Adrenal gland (tissue), 9 donors: ENCODE measurements at regions not wholly inside any gene's neighbourhood (a gene's known extent, or its start where the extent isn't known, plus 50 kb on each side); places are given as distances from the start of the nearest gene placed in this dataset.

Experiments used
- DNase-seq, 7 donors: peaks; one replicate each; pipeline ENCODE4 v3.0.0-alpha.2; 2019 to 2020
- H3K27ac ChIP-seq, 5 donors: fragments of 200-600 bp; sonication (generic) in 4 of 5; 1 replicate in 3 of 5; 2 replicates in 2 of 5; pipeline versions ENCODE4 v1.5.1 to v1.8.0; 2016 to 2020; ENCODE audit warnings: mild to moderate bottlenecking in 1 of 5
- H3K27me3 ChIP-seq: fragments of 200-600 bp; 2 replicates; pipeline ENCODE4 v1.8.0; 2021
- H3K36me3 ChIP-seq, 2 donors: fragments of 200-600 bp; replicated peaks in 1 of 2; 1 replicate in 1 of 2; 2 replicates in 1 of 2; pipeline versions ENCODE4 v1.5.1 to v1.8.0; 2018 to 2022
- H3K4me1 ChIP-seq, 2 donors: fragments of 200-600 bp; replicated peaks in 1 of 2; 1 replicate in 1 of 2; 2 replicates in 1 of 2; pipeline versions ENCODE4 v1.5.1 to v1.8.0; 2018 to 2021
- H3K4me3 ChIP-seq, 4 donors: fragments of 200-600 bp; sonication (generic) in 3 of 4; one replicate each; pipeline ENCODE4 v1.5.1; 2016 to 2018
- H3K9me3 ChIP-seq, 3 donors: fragments of 200-600 bp; sonication (generic) in 1 of 3; replicated peaks in 1 of 3; 1 replicate in 2 of 3; 2 replicates in 1 of 3; pipeline versions ENCODE4 v1.5.1 to v1.8.0; 2016 to 2021
- CTCF ChIP-seq, 6 experiments: fragments of 450-650 bp in 4 of 6; fragments of 200-600 bp in 2 of 6; sonication (generic) in 1 of 6; IDR thresholded peaks; 1 replicate in 5 of 6; 2 replicates in 1 of 6; pipeline versions ENCODE4 v1.5.1 to v1.8.0; 2016 to 2021; ENCODE audit warnings: antibody characterized with exemption in 6 of 6, mild to moderate bottlenecking in 2 of 6, moderate library complexity in 1 of 6
- POLR2A ChIP-seq, 2 donors: fragments of 450-650 bp; IDR thresholded peaks; one replicate each; pipeline ENCODE4 v1.6.1; 2017; ENCODE audit warnings: antibody characterized with exemption in 2 of 2, mild to moderate bottlenecking in 2 of 2, moderate library complexity in 1 of 2
- WGBS, 4 donors: extraction: QIAGEN DNeasy Blood & Tissue Kit in 2 of 4; methylation state at CpG; one replicate each; pipeline versions ENCODE4 v1.1.5 to v1.1.7; 2013 to 2017; 5-methylcytosine and 5-hydroxymethylcytosine counted together
- intact Hi-C, 2 donors: fragments of 100-400 bp; cut with DNase I; formaldehyde crosslinking; loops; one replicate each; pipeline versions ENCODE4 v1.14.1 to v1.15.0; 2022 to 2023
- donor health status: healthy with polysubstance abuse.
- donor health status: Bipolar disorder and iron deficiency.
- donor health status: DM: yes; HTN: yes; CAD: no.
- donor health status: DM: no; HTN: no; CAD: no.
- donor health status: DM: no; HTN: no; CAD: no.

DNA sequence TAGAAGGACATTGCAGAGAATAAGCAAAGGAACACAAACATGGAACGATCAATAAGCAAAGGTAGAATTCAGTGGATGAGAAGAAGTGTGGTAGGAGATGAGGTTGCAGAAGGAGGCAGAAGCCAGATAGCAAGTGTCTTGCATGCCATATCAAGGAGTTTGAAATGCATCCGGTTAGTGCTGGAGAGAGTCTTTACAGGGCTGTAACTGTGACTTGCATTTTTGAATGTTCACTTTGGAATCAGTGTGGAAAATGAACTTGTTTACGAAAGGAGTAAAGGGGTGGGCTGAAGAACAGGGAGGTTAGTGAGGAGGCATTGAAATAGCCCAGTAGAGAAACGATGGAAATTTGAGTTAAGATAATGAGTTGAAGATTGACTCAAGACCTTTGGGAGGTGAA is 90.7 kb upstream of the MBNL2 start:
- WGBS, 4 donors = 88 to 94% (median 93%) methylated on average over 4 of the region's 4 CpGs
- Histone ChIP-seq H3K4me1 (peaks cover 0 to 3% of the 10 kb centered on the region in 2 donors), H3K27ac (no peak overlapping the region), H3K9me3 (no peaks in the 10 kb centered on the region), H3K4me3 (no peak overlapping the region), H3K36me3 (no peaks in the 10 kb centered on the region), H3K27me3 (no peaks in the 10 kb centered on the region)
- intact Hi-C loops = no loop called here
- TF ChIP-seq POLR2A (IDR thresholded peaks at IDR 0.05) (no peak), CTCF (IDR thresholded peaks at IDR 0.05) (no peak)
- no peak for DNase-seq

- DNase-seq = no peak
- H3K27me3 ChIP-seq = no peaks in the 10 kb centered on the region
- no peaks in the 10 kb centered on the region for H3K36me3 ChIP-seq
- intact Hi-C loops = no loop called here
- no peak overlapping the region for H3K27ac ChIP-seq
- TF ChIP-seq POLR2A (IDR thresholded peaks at IDR 0.05) (no peak), CTCF (IDR thresholded peaks at IDR 0.05) (no peak)
- no peaks in the 10 kb centered on the region for H3K9me3 ChIP-seq
- 92 to 97% (median 94%) methylated on average over 1 to 3 of the region's 3 CpGs for WGBS, 4 donors
- no peaks in the 10 kb centered on the region for H3K4me1 ChIP-seq
- no peak overlapping the region for H3K4me3 ChIP-seq
These were observed 88.6 kb upstream of the MBNL2 start for GRCh38 chr13:97133554-97133953.

DNA sequence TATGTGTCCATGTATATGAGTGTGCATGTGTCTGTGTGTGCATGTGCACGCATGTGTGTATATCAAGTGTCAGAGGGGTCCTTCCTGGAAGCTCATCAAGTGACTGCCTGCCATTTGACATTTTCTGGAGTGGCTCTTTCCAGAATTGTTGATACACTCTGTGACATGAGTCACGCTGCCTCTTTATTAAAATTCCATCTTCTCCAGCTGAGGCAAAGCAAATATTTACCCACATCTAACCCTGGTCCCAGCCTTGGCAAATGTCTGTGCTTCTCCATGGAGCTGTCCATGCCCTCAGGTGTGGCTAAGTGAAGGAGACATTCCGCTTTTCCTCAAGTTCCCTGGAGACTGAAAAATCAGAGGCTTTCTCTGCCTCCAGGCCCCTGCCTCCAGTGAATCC is 88.2 kb upstream of the MBNL2 start:
- intact Hi-C loops = no loop called here
- no peak overlapping the region for H3K27ac ChIP-seq
- DNase-seq = no peak
- no peaks in the 10 kb centered on the region for H3K9me3 ChIP-seq
- H3K27me3 ChIP-seq = no peaks in the 10 kb centered on the region
- H3K4me1 ChIP-seq = no peaks in the 10 kb centered on the region
- no peaks in the 10 kb centered on the region for H3K36me3 ChIP-seq
- no peak overlapping the region for H3K4me3 ChIP-seq
- 83 to 94% (median 91%) methylated on average over 3 of the region's 3 CpGs for WGBS, 4 donors
- TF ChIP-seq POLR2A (IDR thresholded peaks at IDR 0.05) (no peak), CTCF (IDR thresholded peaks at IDR 0.05) (no peak)

GRCh38 chr13:97134364-97135095 is 87.6 kb upstream of the MBNL2 start:
- Histone ChIP-seq H3K27ac (no peak overlapping the region), H3K9me3 (no peaks in the 10 kb centered on the region), H3K4me1 (no peaks in the 10 kb centered on the region), H3K4me3 (no peak overlapping the region), H3K36me3 (no peaks in the 10 kb centered on the region), H3K27me3 (no peaks in the 10 kb centered on the region)
- WGBS, 4 donors = 87 to 95% (median 90%) methylated on average over 11 of the region's 11 CpGs
- DNase-seq = no peak
- TF ChIP-seq POLR2A (IDR thresholded peaks at IDR 0.05) (no peak), CTCF (IDR thresholded peaks at IDR 0.05) (no peak)
- intact Hi-C loops = no loop called here
